ENCODE measurements at regions not wholly inside any gene's neighbourhood (a gene's known extent, or its start where the extent isn't known, plus 50 kb on each side); places are given as distances from the start of the nearest gene placed in this dataset.
"Not testable (repeated sequence)": the region's sequence is repeated elsewhere in the genome, so short reads cannot be mapped to it uniquely, and the experiment has no call there.

GRCh38 chr4:27764526-27764837 lies 903.8 kb downstream of the STIM2 start:
- no peak for DNase-seq

GRCh38 chr4:27770895-27771294 lies 910.3 kb downstream of the STIM2 start:
- no peak for DNase-seq

- DNase-seq, result no peak
Observed at GRCh38 chr4:27775156-27775555, 914.5 kb downstream of the STIM2 start.

- no peak for DNase-seq
Observed at GRCh38 chr4:27779827-27780226, 919.2 kb downstream of the STIM2 start.

DNA sequence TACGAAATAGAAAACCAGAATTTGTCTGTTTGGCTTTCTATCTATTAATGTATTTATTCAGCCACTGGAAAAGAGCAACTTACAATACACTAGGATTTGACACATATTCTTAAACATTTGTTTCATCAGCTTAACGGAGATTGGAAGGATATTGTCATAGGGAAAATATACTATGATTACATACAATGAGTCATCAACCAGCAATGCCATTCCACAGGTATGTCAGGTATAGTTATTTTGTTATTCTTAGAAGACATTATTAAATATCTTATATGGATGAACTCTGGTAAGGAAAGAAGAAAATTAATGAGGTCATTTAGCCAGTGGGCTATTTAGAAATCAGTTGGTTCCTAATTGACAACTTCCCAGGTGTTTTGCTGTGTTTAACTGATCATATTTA lies 926.6 kb downstream of the STIM2 start:
- no peak for DNase-seq

GRCh38 chr4:27789773-27790172 lies 929.1 kb downstream of the STIM2 start:
- no peak for DNase-seq

GRCh38 chr4:27790911-27791310 lies 930.3 kb downstream of the STIM2 start:
- no peak for DNase-seq

GRCh38 chr4:27791640-27792039 lies 931.0 kb downstream of the STIM2 start:
- no peak for DNase-seq

DNA sequence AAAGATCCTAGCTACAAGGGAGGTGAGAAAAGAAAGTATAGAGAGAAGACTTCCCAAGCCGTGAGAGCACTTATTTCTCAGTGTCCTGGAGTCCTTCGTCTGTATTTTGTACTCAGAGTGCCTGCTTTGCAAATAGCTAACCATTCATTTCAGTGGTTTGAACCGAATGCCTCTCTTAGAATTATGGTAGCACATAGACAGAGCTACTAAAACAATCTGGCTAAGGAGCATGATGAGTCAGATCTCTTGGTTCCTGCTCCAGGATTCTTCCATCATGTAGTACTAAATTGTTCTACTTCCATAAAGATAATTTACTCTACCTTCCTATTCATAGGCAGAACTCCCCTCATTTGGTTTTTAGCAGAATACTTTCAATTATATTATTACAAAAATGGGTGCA lies 946.6 kb downstream of the STIM2 start:
- no peak for DNase-seq

- no peak for DNase-seq
Observed at GRCh38 chr4:27811948-27812347, 951.3 kb downstream of the STIM2 start.

GRCh38 chr4:27813226-27813625 lies 952.6 kb downstream of the STIM2 start:
- DNase-seq, result not testable (repeated sequence)

- DNase-seq, result not testable (repeated sequence)
Observed at GRCh38 chr4:27813699-27814425, 953.2 kb downstream of the STIM2 start.

DNA sequence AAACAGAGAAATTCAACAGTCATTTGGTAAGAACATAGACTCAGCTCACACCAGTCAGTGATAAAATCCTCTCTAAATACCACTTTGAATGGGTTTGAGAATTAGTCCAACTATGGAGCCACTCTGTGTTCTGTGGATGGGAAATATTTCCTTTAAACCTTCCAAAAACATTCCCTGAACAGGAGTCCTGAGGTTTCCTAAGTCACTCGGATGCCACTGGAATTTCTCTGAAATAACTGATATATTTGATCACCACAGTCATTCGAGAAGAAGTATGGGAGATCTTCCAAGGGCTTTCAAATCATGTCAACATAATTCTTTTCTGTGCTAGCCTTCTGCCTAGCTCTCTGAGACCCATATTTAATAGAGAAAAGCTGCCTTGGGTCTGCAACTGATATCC lies 958.6 kb downstream of the STIM2 start:
- no peak for DNase-seq

DNA sequence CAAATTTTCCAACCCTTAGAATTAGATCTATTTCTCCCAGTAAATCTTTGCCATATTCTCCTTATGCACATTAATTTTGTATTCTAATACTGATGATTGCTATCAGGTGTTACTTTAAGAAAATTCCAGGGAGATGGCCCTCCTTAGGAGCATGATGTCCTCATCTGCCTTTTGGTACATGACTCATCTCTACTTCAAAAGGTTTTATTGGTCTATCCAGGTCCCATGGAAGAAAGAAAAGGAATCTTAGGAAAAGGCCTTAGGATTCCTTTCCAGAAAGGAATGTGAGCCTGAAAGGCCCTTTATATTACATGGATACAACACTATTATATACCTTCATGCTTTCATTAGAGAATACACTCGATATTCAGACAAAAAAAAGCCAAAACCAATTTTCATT lies 968.2 kb downstream of the STIM2 start:
- no peak for DNase-seq

DNA sequence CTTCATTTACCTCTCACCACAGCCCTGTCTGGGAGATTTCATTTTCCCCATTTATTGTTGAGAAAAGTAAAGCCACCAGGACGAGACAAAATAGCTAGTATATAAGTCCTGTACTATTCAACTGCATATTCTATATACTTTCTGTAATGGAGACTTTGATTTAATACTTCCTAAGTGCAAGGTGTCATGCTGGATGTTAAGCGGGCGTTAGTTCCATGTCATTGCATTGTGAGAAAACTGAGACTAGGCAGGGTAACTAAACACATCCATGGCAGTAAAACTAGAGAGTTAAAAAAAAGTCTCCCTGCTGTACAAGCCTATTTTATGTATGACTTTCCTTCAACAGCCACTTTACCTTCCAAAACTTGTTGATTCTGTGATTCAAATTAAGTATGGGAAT lies 969.6 kb downstream of the STIM2 start:
- DNase-seq, result no peak

- no peak for DNase-seq
Observed at GRCh38 chr4:27835851-27836250, 975.2 kb downstream of the STIM2 start.

GRCh38 chr4:27836523-27836922 lies 975.9 kb downstream of the STIM2 start:
- no peak for DNase-seq

DNA sequence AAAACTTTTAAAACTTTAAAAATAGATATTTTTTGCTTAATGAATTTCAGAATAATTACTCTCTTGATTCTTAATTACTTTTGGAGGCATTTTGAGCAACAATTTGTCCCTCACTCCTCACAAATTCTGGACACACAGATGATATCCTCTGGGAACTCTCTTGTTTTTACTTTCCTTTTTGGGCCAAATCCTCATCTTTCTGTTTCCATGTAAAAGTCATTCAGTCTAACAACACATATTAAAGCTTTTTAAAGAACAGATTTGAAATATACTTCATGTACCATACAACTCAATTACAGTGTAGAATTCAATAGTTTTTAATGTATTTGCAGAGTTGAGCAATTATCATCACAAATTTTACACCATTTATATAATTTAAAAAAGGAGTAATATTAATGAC lies 983.1 kb downstream of the STIM2 start:
- DNase-seq, result no peak

DNA sequence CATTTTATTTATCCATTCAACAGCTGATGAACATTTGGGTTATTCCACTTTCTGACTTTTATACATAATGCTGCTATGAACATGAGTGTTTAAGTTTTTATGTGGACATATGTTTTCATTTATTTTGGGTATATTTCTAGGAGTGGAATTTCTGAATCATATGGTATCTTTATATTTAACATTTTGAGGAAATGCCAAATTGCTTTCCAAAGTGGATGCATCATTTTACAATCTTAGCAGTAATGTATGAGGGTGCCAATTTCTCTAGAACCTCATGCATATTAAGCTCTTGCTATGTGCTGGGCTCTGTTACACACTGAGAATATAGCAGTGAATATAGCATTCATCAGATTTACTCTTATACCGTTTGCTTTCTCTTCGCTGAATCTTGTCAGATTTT lies 983.7 kb downstream of the STIM2 start:
- DNase-seq, result no peak

- no peak for DNase-seq
Observed at GRCh38 chr4:27846951-27847350, 986.3 kb downstream of the STIM2 start.

DNA sequence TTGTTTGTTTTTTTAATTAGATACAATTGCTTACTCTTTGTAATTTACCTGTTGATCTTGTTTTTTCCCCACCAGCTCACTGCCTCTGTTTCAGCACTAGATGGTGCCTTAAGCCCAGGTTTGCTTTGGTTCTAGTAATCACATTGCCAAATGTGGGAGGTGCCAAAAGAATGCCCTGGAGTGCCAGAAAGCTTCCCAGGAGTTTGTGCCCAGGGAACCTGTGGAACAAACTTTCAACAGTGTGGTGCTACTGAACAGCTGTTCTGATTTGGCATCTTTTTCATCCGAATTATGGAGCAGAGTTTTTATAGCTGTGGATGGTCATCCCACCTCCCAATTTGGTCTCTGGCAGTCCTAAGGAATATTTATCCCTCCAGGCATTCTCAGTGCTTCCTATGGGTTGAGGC lies 1000.7 kb downstream of the STIM2 start:
- DNase-seq, result no peak

- DNase-seq, result no peak
Observed at GRCh38 chr4:27861802-27862201, 1001.2 kb downstream of the STIM2 start.

GRCh38 chr4:27873596-27873995 lies 1013.0 kb downstream of the STIM2 start:
- DNase-seq, result no peak

- no peak for DNase-seq
Observed at GRCh38 chr4:27881705-27882104, 1021.1 kb downstream of the STIM2 start.

GRCh38 chr4:27886120-27886519 lies 1025.5 kb downstream of the STIM2 start:
- no peak for DNase-seq

DNA sequence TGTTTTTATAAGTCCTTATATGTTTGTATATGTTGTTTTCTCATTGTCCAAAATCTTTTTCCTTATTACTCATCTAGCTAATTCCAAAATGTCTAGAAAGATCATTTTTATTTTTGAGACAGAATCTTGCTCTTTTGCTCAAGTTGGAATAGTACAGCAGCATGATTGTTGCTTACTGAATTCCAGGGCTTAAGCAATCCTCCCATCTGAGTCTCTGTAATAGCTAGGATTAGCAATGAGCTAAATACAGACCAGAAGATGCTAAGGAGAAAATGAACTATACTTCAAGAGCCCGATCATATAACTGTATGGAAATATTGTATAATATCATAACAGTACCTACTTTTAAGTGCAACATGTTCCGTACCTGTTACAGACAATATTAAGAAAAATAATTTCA lies 1027.0 kb downstream of the STIM2 start:
- DNase-seq, result no peak
